ENCODE measurements at regions not wholly inside any gene's neighbourhood (a gene's known extent, or its start where the extent isn't known, plus 50 kb on each side); places are given as distances from the start of the nearest gene placed in this dataset.

- DNase-seq = no peak
These were observed 98.1 kb upstream of the NFIA start for GRCh38 chr1:60984062-60984799.

DNA sequence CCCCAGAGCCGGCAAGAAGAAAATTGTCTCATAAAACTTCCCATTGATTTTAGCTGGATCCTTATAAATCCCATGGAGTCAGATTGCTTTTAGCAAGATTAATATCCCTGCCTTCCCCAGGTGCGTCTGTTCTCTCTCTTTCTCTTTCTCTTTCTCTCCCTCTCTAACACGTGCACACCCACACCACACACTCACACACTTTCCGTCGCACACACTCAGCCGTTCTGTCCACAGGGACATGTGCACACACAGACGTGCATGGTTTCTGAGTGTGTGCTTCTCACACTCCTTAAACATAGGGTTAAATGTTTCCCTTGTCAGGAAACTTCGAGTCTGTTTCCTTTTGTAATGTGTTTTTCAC lies 98.7 kb upstream of the NFIA start:
- DNase-seq = no peak

DNA sequence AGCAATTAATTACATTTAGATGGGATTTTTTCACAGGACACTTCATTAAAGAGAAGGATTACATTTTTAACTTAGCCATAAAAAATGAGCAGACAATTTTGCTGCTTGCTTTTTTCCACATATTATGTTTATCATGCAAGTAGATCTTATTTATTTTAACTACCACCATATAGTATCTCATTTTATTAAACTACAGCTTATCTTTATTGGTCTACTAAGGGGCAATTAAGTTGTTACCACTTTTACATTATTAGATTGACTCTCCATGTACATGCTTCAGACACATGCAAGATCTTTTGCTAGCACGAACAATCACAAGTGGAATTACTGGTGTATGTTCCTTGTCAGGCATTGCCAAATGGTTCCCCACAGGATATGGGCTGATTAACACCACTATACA lies 99.8 kb upstream of the NFIA start:
- DNase-seq = no peak

GRCh38 chr1:60981357-60981756 lies 101.0 kb upstream of the NFIA start:
- no peak for DNase-seq

DNA sequence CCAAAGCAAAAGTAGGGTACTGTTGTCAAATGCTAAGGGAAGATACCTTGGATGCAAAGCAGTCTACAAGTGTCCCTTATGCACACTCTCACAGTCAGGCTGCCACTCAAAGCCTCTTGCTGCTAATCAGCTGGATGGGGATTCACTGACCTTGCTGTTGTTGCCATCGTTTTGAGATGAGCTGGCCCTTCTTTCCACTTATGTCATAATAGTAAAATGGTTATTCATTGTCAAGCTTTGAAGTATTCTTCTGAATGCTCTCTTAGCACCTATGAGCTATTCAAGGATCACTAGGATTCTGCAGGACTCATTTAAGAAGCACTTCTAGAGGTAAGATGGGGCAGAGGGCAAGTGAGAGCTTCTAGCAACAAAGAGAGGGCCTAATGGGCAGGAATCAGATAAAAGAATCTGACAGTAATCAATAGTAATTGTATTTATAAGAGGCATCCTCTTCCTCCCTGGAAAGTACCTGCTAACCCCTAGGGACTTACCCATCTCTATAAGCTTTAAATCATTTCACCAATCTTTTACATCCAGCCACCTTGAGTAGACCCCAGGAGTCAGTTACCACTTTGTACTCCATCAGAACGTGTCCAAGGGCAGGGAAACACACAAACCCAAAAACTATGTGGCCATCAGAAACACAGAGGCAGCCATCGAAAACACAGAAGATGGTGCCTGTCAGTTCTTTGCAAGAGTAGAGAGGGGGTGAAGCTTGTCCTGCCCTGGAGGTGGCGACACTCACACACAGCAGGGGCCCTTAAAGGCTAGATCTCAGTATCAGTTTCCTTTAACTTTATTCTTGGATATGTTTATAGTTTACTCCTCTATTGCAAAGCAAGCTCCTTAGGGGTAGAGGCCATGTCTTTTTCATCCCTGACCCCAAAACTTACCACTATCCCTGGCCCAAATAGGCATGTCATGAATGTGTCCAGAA lies 103.7 kb upstream of the NFIA start:
- no peak for DNase-seq

DNA sequence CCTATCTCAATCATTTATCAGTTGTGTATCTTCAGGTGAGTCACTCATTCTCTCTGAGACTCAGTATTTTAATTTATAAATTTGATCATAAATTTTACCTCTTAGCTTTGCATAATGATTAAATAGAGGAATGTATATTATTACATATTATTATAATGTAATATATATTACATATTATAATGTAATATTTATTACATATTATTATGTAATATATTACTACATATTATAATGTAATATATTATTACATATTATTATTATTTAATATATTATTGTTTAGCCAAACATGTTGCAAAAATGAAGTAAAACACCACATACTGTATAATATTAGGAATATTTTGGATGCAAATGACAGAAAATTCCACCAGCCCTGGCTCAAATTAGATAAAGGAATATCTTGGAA lies 104.7 kb upstream of the NFIA start:
- DNase-seq = no peak

DNA sequence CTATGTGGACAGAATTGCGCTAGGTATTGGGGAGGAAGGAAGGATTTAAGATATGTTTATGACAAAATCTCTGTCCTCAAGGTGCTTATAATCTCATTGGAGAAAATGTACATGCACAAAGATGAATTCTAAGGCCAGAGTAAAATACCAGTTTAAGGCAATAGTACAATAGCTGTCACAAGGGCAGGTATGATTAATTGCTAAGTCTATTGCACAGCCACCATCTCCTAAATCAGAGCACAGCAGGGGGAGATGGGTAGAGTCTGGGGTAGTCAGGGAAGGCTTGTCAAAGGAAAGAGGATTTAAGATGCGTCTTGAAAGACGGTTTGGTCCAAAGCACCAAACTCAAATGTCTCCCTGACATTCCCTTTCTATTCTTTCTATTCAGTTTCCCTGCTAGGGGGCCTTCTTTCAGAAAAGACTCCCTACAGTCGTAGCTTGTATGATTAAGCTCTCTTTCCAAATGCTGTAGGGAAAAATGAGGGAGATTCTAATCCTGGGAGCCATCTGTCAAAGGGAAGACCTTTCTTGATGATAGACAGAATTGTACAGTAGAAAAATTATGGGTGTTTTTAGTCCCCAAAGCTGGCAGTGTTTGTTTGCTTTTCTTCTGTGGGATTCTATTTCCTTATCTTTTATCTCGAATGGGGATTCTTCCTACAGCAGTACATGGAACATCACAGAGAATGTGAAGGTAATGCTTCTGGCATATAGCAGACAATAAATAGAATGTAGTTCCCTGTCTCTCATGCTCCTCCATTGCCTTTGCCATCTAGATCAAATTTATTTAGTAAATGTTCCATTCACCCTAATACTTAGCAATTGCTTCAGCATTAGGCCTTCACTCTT lies 107.6 kb upstream of the NFIA start:
- DNase-seq = no peak

DNA sequence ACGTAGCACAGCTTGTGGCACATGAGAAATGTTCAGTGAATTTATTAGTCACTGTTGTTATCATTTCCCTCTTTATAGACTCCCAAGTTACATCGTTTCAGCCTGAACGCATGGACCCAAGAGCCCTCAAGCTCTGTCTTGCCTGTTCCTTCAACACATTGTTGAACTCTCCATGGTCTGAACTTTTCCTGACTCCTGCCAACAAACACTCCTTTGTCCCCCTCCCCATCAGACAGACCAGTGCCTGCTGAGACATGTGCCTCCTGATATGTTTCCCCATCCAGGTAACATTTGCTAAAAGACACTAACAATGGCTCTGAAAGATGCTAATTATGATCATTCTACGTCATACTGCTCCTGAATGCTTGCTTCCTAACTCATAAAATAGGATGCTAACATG lies 108.7 kb upstream of the NFIA start:
- DNase-seq = no peak

GRCh38 chr1:60972841-60973364 lies 109.5 kb upstream of the NFIA start:
- no peak for DNase-seq

- DNase-seq = no peak
These were observed 111.0 kb upstream of the NFIA start for GRCh38 chr1:60971330-60971729.

- peak; percentile 5 for DNase-seq
These were observed 112.3 kb upstream of the NFIA start for GRCh38 chr1:60969971-60970509.

- no peak for DNase-seq
These were observed 117.0 kb upstream of the NFIA start for GRCh38 chr1:60965280-60965854.

- no peak for DNase-seq
These were observed 119.0 kb upstream of the NFIA start for GRCh38 chr1:60963167-60963940.

DNA sequence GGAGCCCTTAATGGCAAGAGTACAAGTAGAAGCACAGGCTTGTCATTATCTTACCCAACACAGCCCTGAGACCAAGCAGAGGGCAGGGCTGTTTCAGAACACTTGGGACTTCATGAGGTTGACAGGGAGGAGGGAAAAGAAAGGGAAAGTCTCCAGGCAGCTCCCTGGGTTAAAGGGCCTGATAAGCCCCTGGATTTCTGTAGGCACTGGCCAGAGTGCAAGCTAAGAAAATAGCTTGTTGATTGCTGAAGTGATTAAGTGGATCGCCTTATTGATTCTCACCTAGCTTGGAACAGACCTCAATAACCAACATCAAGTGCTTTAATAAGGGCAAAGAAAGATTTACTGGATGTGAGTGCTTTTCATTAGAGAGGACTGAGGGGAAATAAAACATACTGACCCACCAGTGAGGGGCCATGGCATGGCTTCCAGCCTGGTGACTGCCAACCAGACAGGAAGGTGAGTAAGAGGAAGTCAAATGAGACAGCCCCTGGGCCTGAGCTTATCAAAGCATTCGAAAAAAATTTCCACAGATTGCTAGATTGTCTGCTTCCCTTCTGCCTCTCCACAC lies 121.4 kb upstream of the NFIA start:
- no peak for DNase-seq

DNA sequence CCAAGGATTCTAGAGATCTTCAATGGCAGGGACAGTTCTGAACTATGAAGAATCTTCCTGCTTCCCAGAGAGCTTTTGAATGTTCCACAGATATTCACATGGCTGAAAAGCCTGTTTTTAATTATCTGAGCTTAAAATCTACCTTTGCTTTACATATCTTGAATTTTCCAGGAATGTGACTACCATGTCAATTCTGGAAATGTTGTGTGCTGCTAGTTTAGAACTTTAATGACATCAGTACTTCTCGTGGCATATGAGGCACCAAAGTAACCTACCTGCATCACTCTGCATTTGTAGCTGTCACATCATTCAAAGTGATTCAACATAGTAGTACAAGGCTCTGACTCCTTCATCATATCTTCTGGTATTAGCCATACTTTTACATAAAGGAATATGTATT lies 122.7 kb upstream of the NFIA start:
- no peak for DNase-seq

DNA sequence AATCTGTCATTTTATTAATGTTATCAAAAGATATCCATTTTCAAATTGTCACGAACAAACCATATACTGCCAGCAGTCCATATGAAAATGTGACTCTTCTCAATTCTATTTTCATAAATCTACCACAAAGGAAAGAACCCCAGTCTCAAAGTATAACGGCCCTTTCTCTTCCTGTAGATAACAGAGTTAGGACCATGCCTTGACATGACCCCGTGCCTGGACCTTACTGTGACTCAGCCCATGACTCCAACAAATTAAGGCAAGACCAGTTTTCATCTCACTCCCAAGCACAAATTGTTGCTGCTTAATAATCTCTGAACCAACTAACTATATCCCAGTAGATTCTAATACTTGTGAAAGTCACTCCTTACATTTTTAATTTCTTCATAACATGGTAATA lies 124.4 kb upstream of the NFIA start:
- DNase-seq = no peak

DNA sequence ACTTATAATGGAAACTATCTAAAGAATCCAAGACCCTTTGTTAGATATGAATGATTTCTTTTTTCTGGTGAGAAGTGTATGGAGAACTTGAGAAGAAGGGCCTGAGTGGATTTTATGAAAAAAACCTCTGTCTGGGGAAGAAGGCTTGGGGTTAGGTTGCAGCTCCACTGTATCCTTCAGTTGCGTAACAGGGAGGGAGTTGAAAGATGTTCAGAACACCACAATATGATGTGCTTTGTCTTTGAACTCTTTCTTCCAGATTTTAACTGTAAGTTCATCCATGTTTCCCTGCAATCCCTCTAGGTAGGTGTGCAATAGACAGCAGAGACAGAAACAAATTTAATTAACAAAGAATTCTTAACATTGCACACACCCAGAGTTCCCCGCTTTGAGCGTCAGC lies 125.8 kb upstream of the NFIA start:
- no peak for DNase-seq

DNA sequence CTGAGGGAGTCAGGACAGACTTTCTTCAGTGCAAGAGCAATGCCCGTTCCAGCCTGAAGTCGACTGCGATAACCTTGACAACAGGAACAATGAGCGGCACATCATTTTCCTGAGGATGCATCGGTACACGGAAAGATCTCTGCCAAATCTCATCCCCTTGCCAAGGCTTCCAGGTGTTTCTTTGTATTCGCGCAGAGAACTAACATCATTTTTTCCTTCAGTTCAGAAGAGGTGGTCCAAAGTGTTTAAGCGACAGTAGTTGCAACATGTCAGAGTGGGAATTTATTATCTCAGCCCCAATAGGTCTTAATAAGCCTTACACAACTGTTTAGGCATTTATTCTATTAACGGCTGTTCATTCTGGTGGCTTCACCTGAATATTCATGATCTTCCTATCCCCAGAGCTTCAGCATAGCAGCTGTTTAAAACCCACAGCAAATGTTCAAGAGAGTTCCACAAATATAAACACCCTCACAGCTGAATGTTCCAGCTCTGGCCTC lies 129.7 kb upstream of the NFIA start:
- DNase-seq = no peak

DNA sequence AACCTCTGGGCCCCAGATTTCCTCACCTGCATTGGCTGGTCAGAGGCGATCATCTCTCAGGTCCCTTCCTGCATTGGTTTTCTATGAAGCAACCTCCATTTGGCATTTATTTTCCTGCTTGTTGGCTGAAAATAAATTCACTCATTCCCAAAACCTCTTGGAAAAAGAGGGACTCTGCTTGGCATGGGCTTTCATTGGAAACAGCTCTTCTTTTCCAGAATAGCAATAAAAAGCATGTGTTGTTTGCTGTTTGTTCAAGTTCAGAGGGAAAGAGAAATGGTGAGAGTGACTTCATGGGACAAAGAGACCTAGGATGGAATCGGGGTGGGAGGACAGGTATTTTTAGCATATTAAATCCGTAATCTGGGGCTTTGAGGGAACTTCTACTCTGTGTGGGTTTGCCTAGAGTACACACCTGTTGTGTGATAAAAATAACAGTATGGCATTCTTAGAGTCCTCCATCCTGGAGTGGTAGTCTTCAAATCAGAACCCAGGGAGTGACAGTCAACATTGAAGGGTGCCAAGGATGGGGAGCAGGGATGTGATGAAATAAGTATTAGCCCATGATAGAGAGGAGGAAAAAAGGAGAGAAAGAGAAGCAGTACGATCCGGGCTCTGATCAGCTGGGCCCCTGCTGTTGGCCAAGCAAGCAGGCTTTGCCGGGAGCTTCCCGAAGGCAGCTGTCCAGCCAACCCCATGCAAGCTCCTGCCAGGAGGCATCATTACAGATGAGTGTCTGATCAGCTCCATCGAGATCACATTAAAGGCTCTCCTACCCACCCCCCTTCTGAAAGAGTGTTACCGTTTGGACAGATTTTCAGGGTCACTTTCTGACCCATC lies 131.9 kb upstream of the NFIA start:
- no peak for DNase-seq

DNA sequence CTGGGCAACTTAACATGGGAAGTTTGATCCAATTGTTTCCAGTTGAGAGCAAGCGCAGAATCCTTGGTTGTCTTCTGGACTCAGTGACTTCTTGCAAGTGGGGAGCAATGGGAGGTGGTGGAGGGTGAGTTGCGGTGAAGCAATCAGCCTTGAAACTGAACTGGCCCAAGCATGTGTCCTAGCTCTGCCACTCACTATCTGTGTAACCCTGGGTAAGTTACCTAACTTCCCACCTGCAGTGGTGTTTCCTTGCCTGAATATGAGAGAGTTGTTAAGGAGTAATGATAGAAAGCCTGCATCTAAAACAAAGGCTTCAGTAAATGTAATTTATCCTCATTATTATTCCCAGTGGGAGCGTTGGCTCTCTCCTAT lies 132.5 kb upstream of the NFIA start:
- no peak for DNase-seq
